ENCODE measurements at regions not wholly inside any gene's neighbourhood (a gene's known extent, or its start where the extent isn't known, plus 50 kb on each side); places are given as distances from the start of the nearest gene placed in this dataset.
"Not testable (repeated sequence)": the region's sequence is repeated elsewhere in the genome, so short reads cannot be mapped to it uniquely, and the experiment has no call there.

GRCh38 chr3:96480881-96481280 lies 333.5 kb upstream of the EPHA6 start:
- CTCF ChIA-PET: no interaction called here
- ATAC-seq (no peak), DNase-seq (ENCODE audit: low read depth, low spot score) (no peak)
- POLR2A ChIA-PET: no interaction called here
- Histone ChIP-seq H3K9me3 (ENCODE audit: control insufficient read depth, insufficient read depth, low read depth, low read length) (no peaks in the 10 kb centered on the region), H3K27ac (ENCODE audit: low read length) (no peak overlapping the region), H3K27me3 (ENCODE audit: control insufficient read depth, insufficient read depth, low read length) (no peaks in the 10 kb centered on the region), H3K36me3 (ENCODE audit: control insufficient read depth, insufficient read depth, low read length) (no peaks in the 10 kb centered on the region), H3K4me1 (ENCODE audit: control insufficient read depth, insufficient read depth, low read length) (no peaks in the 10 kb centered on the region), H3K4me3 (ENCODE audit: low read depth in 2 of 2, low read length in 2 of 2) (no peak overlapping the region)
- in situ Hi-C loops (cut with HindIII; ENCODE audit: low pct_unique_long_range_greater_than_20kb, low sequenced_read_pairs): no loop called here
- no peak for TF ChIP-seq TCF7L2 (IDR thresholded peaks at IDR 0.05; ENCODE audit: low read depth, low read length)
- TF ChIP-seq, protein P1, sequence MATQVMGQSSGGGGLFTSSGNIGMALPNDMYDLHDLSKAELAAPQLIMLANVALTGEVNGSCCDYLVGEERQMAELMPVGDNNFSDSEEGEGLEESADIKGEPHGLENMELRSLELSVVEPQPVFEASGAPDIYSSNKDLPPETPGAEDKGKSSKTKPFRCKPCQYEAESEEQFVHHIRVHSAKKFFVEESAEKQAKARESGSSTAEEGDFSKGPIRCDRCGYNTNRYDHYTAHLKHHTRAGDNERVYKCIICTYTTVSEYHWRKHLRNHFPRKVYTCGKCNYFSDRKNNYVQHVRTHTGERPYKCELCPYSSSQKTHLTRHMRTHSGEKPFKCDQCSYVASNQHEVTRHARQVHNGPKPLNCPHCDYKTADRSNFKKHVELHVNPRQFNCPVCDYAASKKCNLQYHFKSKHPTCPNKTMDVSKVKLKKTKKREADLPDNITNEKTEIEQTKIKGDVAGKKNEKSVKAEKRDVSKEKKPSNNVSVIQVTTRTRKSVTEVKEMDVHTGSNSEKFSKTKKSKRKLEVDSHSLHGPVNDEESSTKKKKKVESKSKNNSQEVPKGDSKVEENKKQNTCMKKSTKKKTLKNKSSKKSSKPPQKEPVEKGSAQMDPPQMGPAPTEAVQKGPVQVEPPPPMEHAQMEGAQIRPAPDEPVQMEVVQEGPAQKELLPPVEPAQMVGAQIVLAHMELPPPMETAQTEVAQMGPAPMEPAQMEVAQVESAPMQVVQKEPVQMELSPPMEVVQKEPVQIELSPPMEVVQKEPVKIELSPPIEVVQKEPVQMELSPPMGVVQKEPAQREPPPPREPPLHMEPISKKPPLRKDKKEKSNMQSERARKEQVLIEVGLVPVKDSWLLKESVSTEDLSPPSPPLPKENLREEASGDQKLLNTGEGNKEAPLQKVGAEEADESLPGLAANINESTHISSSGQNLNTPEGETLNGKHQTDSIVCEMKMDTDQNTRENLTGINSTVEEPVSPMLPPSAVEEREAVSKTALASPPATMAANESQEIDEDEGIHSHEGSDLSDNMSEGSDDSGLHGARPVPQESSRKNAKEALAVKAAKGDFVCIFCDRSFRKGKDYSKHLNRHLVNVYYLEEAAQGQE (IDR thresholded peaks at IDR 0.05; ENCODE audit: insufficient read depth in 1 of 2, low read depth in 2 of 2, low read length in 1 of 2): no peak
- no peak for TF ChIP-seq POLR2AphosphoS5 (IDR thresholded peaks at IDR 0.05; ENCODE audit: low read depth, low read length)
- no peak for TF ChIP-seq SIN3A (IDR thresholded peaks at IDR 0.05; ENCODE audit: borderline replicate concordance, insufficient read depth, low read depth, low read length)
- TF ChIP-seq CTCF (IDR thresholded peaks at IDR 0.05): no peak
- BruUV-seq (replicated peaks): no TSS peak
- intact Hi-C loops (cut with micrococcal nuclease; ENCODE audit: unreplicated experiment): loop anchor here (10.0 kb wide), 1 partner anchor 96 kb away; no protein-coding TSS in a partner anchor

DNA sequence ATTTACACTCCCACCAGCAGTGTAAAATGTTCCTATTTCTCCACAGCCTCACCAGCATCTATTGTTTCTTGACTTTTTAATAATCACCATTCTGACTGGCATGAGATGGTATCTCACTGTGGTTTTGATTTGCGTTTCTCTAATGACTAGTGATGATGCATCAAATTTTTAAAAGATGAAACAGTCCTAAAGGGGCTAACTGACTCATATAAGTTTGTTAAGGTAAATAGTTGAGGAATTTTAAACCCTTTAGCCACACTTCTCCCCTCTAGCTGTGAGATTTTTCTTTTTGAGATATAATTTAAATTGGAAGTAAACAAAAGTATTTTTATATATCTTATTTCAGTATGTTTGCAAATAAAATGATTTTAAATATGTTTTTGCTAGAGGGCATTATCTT lies 331.2 kb upstream of the EPHA6 start:
- ATAC-seq; H3K27ac ChIP-seq (ENCODE audit: low read length); H3K36me3 ChIP-seq (ENCODE audit: control insufficient read depth, insufficient read depth, low read length); in situ Hi-C loops (cut with HindIII; ENCODE audit: low pct_unique_long_range_greater_than_20kb, low sequenced_read_pairs); H3K4me3 ChIP-seq (ENCODE audit: low read depth in 2 of 2, low read length in 2 of 2); H3K9me3 ChIP-seq (ENCODE audit: control insufficient read depth, insufficient read depth, low read depth, low read length); H3K27me3 ChIP-seq (ENCODE audit: control insufficient read depth, insufficient read depth, low read length); BruUV-seq (replicated peaks); CTCF ChIA-PET; POLR2A ChIA-PET; H3K4me1 ChIP-seq (ENCODE audit: control insufficient read depth, insufficient read depth, low read length); DNase-seq (ENCODE audit: low read depth, low spot score): not testable (repeated sequence)
- intact Hi-C loops (cut with micrococcal nuclease; ENCODE audit: unreplicated experiment): loop anchor here (10.0 kb wide), 1 partner anchor 98 kb away; no protein-coding TSS in a partner anchor

DNA sequence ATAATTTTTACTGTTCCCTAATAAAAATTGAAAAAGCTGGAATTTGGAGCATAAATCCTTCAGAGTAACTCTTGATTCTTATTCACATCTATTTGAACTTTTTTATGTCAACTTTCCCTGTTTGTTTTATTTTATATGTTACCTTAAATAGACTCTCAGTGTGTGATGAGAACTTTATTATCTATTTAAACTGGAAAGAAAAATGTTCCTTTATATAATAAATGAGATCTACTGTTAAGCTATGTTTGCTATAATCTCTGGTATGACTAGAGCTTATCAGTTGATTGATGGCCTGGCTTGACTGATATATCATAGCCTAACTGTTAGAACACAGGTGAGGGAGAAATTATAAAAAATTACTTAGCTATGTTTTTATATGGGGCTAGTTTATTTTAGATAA lies 330.6 kb upstream of the EPHA6 start:
- CTCF ChIA-PET: no interaction called here
- in situ Hi-C loops (cut with HindIII; ENCODE audit: low pct_unique_long_range_greater_than_20kb, low sequenced_read_pairs): no loop called here
- no peak for TF ChIP-seq SIN3A (IDR thresholded peaks at IDR 0.05; ENCODE audit: borderline replicate concordance, insufficient read depth, low read depth, low read length)
- no peak for TF ChIP-seq CTCF (IDR thresholded peaks at IDR 0.05)
- no peak for TF ChIP-seq TCF7L2 (IDR thresholded peaks at IDR 0.05; ENCODE audit: low read depth, low read length)
- TF ChIP-seq, protein P1 (IDR thresholded peaks at IDR 0.05; ENCODE audit: insufficient read depth in 1 of 2, low read depth in 2 of 2, low read length in 1 of 2): no peak
- no peak for TF ChIP-seq POLR2AphosphoS5 (IDR thresholded peaks at IDR 0.05; ENCODE audit: low read depth, low read length)
- no peak for DNase-seq (ENCODE audit: low read depth, low spot score)
- H3K4me1 ChIP-seq (ENCODE audit: control insufficient read depth, insufficient read depth, low read length): no peaks in the 10 kb centered on the region
- no peak overlapping the region for H3K27ac ChIP-seq (ENCODE audit: low read length)
- no peak for ATAC-seq
- H3K4me3 ChIP-seq (ENCODE audit: low read depth in 2 of 2, low read length in 2 of 2): no peak overlapping the region
- POLR2A ChIA-PET: no interaction called here
- no TSS peak for BruUV-seq (replicated peaks)
- no peaks in the 10 kb centered on the region for H3K27me3 ChIP-seq (ENCODE audit: control insufficient read depth, insufficient read depth, low read length)
- H3K36me3 ChIP-seq (ENCODE audit: control insufficient read depth, insufficient read depth, low read length): no peaks in the 10 kb centered on the region
- H3K9me3 ChIP-seq (ENCODE audit: control insufficient read depth, insufficient read depth, low read depth, low read length): no peaks in the 10 kb centered on the region
- intact Hi-C loops (cut with micrococcal nuclease; ENCODE audit: unreplicated experiment): loop anchor here (10.0 kb wide), 1 partner anchor 99 kb away; no protein-coding TSS in a partner anchor
